K562 (cell line): ENCODE measurements at regions not wholly inside any gene's neighbourhood (a gene's known extent, or its start where the extent isn't known, plus 50 kb on each side); places are given as distances from the start of the nearest gene placed in this dataset.

Experiments
- ATAC-seq: fragments of 200-7000 bp; cut with Tn5 transposase; 3 replicates; pipeline ENCODE4 v1.9.1; 2020; ENCODE audit warnings: moderate library complexity
- BruUV-seq: library from RNA; stranded (reverse); fragments of 400-500 nt; replicated peaks from 2 replicates; lab custom pipeline; 2021; lab: Mats Ljungman, UMichigan
- CTCF ChIA-PET: fragments of 300-600 bp; formaldehyde crosslinking; extraction: SDS; loops from one replicate; lab custom pipeline; 2021; ENCODE audit warnings: low intra/inter-chr PET ratio; lab: Yijun Ruan, JAX
- POLR2A ChIA-PET: fragments of 300-600, 350-650 bp; sonication (Branson Sonifier 250); formaldehyde crosslinking; extraction: SDS; loops from one replicate; lab custom pipeline; 2021; ENCODE audit warnings: antibody characterized with exemption, inconsistent platforms; lab: Yijun Ruan, JAX
- DNase-seq, 4 experiments: peaks; one replicate each; pipeline versions ENCODE4 v3.0.0 to v3.0.0-alpha.2; 2011 to 2018; ENCODE audit warnings: low spot score in 3 of 4, mixed read lengths in 3 of 4; ENCODE audit errors: extremely low read depth in 1 of 4
- FAIRE-seq: peaks from 2 replicates; lab custom pipeline; 2011; peaks lifted over from hg19 to GRCh38; lab: Jason Lieb, UNC
- H2AFZ ChIP-seq: 2 replicates; pipeline ENCODE4 v1.6.0; 2011; ENCODE audit warnings: low read depth, low read length, control low read depth, inconsistent platforms
- H3K27ac ChIP-seq: fragments of 200-600 bp; 3 replicates; pipeline ENCODE4 v1.8.0; 2011; ENCODE audit warnings: low read depth, mild to moderate bottlenecking, control low read depth, inconsistent platforms, low read length, moderate library complexity, mixed read lengths; ENCODE audit errors: extremely low read depth
- H3K27me3 ChIP-seq, 2 experiments: fragments of 300-600 bp in 1 of 2; 2 replicates in 1 of 2; 3 replicates in 1 of 2; pipeline versions ENCODE4 v1.6.0 to v1.8.0; 2011; ENCODE audit warnings: inconsistent platforms in 2 of 2, low read length in 2 of 2, mild to moderate bottlenecking in 1 of 2, mixed read lengths in 1 of 2, moderate library complexity in 1 of 2; ENCODE audit not compliant: control insufficient read depth in 2 of 2, insufficient read depth in 2 of 2
- H3K36me3 ChIP-seq: fragments of 300-600 bp; 3 replicates; pipeline ENCODE4 v1.8.0; 2011; ENCODE audit warnings: mild to moderate bottlenecking, low read length, inconsistent platforms; ENCODE audit not compliant: control insufficient read depth, insufficient read depth
- H3K4me1 ChIP-seq, 2 experiments: fragments of 200-600 bp in 1 of 2; replicated peaks in 1 of 2; 2 replicates in 1 of 2; 3 replicates in 1 of 2; pipeline versions ENCODE4 v1.5.1 to v1.8.0; 2011; ENCODE audit warnings: inconsistent platforms in 2 of 2, low read length in 2 of 2, mild to moderate bottlenecking in 1 of 2, mixed read lengths in 1 of 2, moderate library complexity in 1 of 2; ENCODE audit not compliant: control insufficient read depth in 2 of 2, insufficient read depth in 2 of 2
- H3K4me2 ChIP-seq: 2 replicates; pipeline ENCODE4 v1.6.1; 2011; ENCODE audit warnings: low read length, control low read depth, inconsistent platforms, mixed read lengths; ENCODE audit not compliant: insufficient read depth
- H3K4me3 ChIP-seq: fragments of 200-600 bp; sonication (generic), shearing (Covaris generic); 2 replicates; pipeline ENCODE4 v1.5.1; 2016; ENCODE audit warnings: control low read depth, inconsistent platforms
- H3K79me2 ChIP-seq: fragments of 200-600 bp; 3 replicates; pipeline ENCODE4 v1.8.0; 2011; ENCODE audit warnings: low read length, inconsistent platforms; ENCODE audit not compliant: control insufficient read depth, insufficient read depth
- H3K9ac ChIP-seq, 2 experiments: 2 replicates each; pipeline versions ENCODE4 v1.6.0 to v1.6.1; 2011; ENCODE audit warnings: low read depth in 2 of 2, low read length in 2 of 2, control low read depth in 1 of 2, inconsistent platforms in 1 of 2, mild to moderate bottlenecking in 1 of 2, mixed read lengths in 1 of 2; ENCODE audit not compliant: insufficient read depth in 1 of 2
- H3K9me1 ChIP-seq: one replicate; pipeline ENCODE4 v1.6.0; 2011; ENCODE audit warnings: inconsistent platforms, mild to moderate bottlenecking, low read length, moderate library complexity; ENCODE audit not compliant: control insufficient read depth, insufficient read depth
- H3K9me3 ChIP-seq: replicated peaks from 2 replicates; pipeline ENCODE4 v1.5.1; 2011; ENCODE audit warnings: low read depth, low read length, inconsistent platforms; ENCODE audit not compliant: control insufficient read depth, insufficient read depth
- H4K20me1 ChIP-seq: replicated peaks from 2 replicates; pipeline ENCODE4 v1.6.1; 2011; ENCODE audit warnings: low read length, inconsistent platforms, mixed read lengths; ENCODE audit not compliant: control insufficient read depth, insufficient read depth
- ARHGAP35 ChIP-seq: fragments of 450-650 bp; IDR thresholded peaks from 2 replicates; pipeline ENCODE4 v1.6.1; 2018; ENCODE audit not compliant: partially characterized antibody
- KLF6 ChIP-seq: fragments of 250-450 bp; sonication (Bioruptor Pico); IDR thresholded peaks from 2 replicates; pipeline ENCODE4 v1.4.0; 2020; ENCODE audit warnings: mild to moderate bottlenecking, moderate library complexity, borderline replicate concordance
- MCM3 ChIP-seq: fragments of 450-650 bp; IDR thresholded peaks from 2 replicates; pipeline ENCODE4 v1.6.1; 2016
- MEIS2 ChIP-seq: fragments of 450-650 bp; IDR thresholded peaks from 2 replicates; pipeline ENCODE4 v1.6.1; 2014; ENCODE audit warnings: mild to moderate bottlenecking; ENCODE audit not compliant: partially characterized antibody
- SRSF1 ChIP-seq: fragments of 200-400 bp; formaldehyde crosslinking; IDR thresholded peaks from 2 replicates; pipeline ENCODE4 v1.6.1; 2017; ENCODE audit warnings: mild to moderate bottlenecking, low read depth, low read length, moderate library complexity
- STAG1 ChIP-seq: sonication (generic); formaldehyde crosslinking; IDR thresholded peaks from 2 replicates; pipeline ENCODE4 v1.5.0; 2020; ENCODE audit warnings: missing genetic modification reagents, borderline replicate concordance
- WGBS: fragments of 100-300 bp; shearing (Covaris generic); methylation state at CpG from one replicate; pipeline ENCODE4 v1.1.6; 2016; ENCODE audit warnings: low coverage, mixed read lengths; ENCODE audit not compliant: insufficient coverage; ENCODE audit errors: missing lambda C conversion rate; 5-methylcytosine and 5-hydroxymethylcytosine counted together
- in situ Hi-C: fragments of 300-500 bp; cut with MboI; formaldehyde crosslinking; loops from 4 replicates; pipeline ENCODE4 v1.15.0; 2018; ENCODE audit warnings: inconsistent platforms, mixed read lengths
- intact Hi-C: fragments of 100-400 bp; cut with micrococcal nuclease; formaldehyde crosslinking; loops from 2 replicates; pipeline ENCODE4 v1.14.2; 2022
- TF ChIP-seq, protein P1 (sequence below): fragments of 250-450 bp; sonication (Bioruptor Pico); IDR thresholded peaks from 2 replicates; pipeline ENCODE4 v1.4.0; 2020; ENCODE audit warnings: borderline replicate concordance
- TF ChIP-seq, protein P2 (sequence below): fragments of 450-650 bp; formaldehyde crosslinking; IDR thresholded peaks from 2 replicates; pipeline ENCODE4 v1.4.0; 2020; ENCODE audit warnings: mild to moderate bottlenecking, moderate library complexity
- TF ChIP-seq, protein P3 (sequence below): fragments of 250-450 bp; sonication (Bioruptor Pico); IDR thresholded peaks from 2 replicates; pipeline ENCODE4 v1.9.0; 2021; ENCODE audit warnings: mild to moderate bottlenecking, inconsistent platforms
- TF ChIP-seq, protein P4 (sequence below), 2 experiments: fragments of 450-650 bp in 1 of 2; sonication (generic) in 1 of 2; formaldehyde crosslinking; conservative IDR thresholded peaks; 2 replicates each; pipeline versions ENCODE4 v1.4.0 to v1.8.1; 2020 to 2022; ENCODE audit warnings: mild to moderate bottlenecking in 1 of 2, missing genetic modification reagents in 1 of 2

DNA sequence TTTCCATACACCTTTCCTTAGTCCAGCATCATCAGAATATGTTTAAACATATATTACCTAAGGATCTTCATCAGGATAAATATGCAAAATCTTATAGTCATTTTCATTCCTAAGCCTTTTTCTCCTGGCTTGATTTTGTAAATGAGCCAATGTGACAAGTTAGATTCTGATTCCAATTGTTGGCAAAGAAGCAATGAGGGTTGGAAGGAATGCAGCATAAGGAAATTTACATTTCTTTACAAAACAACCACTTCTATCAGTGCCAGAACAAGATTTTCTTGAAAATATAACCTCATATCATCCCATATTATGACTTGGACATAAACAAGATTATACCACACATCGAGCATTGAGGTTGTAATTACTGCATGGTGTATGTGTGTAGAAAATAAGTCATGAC is 508.1 kb downstream of the TRAM1L1 start:
- no peak for ATAC-seq
- Histone ChIP-seq H3K9ac (no peak overlapping the region), H3K27ac (no peak overlapping the region), H2AFZ (no peak overlapping the region), H3K27me3 (no peaks in the 10 kb centered on the region), H3K4me2 (no peak overlapping the region), H3K36me3 (no peaks in the 10 kb centered on the region), H3K9me3 (no peaks in the 10 kb centered on the region), H3K4me3 (no peak overlapping the region), H3K79me2 (no peaks in the 10 kb centered on the region), H3K9me1 (no peaks in the 10 kb centered on the region), H4K20me1 (no peaks in the 10 kb centered on the region), H3K4me1 (no peaks in the 10 kb centered on the region)
- ChIA-PET CTCF (no interaction called here), POLR2A (no interaction called here)
- in situ Hi-C loops (no loop called here), intact Hi-C loops (no loop called here)
- no TSS peak for BruUV-seq
- no peak for DNase-seq
- WGBS, result 0% methylated on average over 1 of the region's 1 CpG
- FAIRE-seq, result no peak
- TF ChIP-seq, protein P1, sequence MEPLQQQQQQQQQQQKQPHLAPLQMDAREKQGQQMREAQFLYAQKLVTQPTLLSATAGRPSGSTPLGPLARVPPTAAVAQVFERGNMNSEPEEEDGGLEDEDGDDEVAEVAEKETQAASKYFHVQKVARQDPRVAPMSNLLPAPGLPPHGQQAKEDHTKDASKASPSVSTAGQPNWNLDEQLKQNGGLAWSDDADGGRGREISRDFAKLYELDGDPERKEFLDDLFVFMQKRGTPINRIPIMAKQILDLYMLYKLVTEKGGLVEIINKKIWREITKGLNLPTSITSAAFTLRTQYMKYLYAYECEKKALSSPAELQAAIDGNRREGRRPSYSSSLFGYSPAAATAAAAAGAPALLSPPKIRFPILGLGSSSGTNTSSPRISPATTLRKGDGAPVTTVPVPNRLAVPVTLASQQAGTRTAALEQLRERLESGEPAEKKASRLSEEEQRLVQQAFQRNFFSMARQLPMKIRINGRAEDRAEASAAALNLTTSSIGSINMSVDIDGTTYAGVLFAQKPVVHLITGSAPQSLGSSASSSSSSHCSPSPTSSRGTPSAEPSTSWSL (CRISPR knock-in tag), result no peak
- TF ChIP-seq MCM3 (no peak), MEIS2 (no peak)

DNA sequence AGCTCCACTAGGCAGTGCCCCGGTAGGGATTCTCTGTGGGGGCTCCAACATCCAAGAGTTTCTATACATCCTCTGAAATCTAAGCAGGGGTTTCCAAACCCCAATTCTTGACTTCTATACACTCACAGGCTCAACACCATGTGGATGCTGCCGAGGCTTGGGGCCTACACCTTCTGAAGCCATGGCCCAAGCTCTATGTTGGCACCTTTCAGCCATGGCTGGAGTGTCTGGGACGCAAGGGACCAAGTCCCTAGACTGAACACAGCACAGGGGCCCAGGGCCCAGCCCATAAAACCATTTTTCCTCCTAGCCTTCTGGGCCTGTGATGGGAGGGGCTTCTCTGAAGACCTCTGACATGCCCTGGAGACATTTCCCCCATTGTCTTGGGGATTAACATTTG is 511.8 kb downstream of the TRAM1L1 start:
- no TSS peak for BruUV-seq
- intact Hi-C loops, result no loop called here
- FAIRE-seq, result no peak
- in situ Hi-C loops, result no loop called here
- no peaks in the 10 kb centered on the region for H4K20me1 ChIP-seq
- no peak overlapping the region for H3K4me2 ChIP-seq
- H3K36me3 ChIP-seq, result no peaks in the 10 kb centered on the region
- ChIA-PET POLR2A (no interaction called here), CTCF (no interaction called here)
- no peaks in the 10 kb centered on the region for H3K27me3 ChIP-seq
- H3K9me1 ChIP-seq, result no peaks in the 10 kb centered on the region
- no peak overlapping the region for H3K9ac ChIP-seq
- no peak for ATAC-seq
- H3K79me2 ChIP-seq, result no peaks in the 10 kb centered on the region
- H3K4me3 ChIP-seq, result no peak overlapping the region
- no peak for DNase-seq
- H2AFZ ChIP-seq, result no peak overlapping the region
- 0% methylated on average over 3 of the region's 3 CpGs for WGBS
- no peaks in the 10 kb centered on the region for H3K9me3 ChIP-seq
- H3K4me1 ChIP-seq, result no peaks in the 10 kb centered on the region
- no peak overlapping the region for H3K27ac ChIP-seq
- TF ChIP-seq, protein P2, sequence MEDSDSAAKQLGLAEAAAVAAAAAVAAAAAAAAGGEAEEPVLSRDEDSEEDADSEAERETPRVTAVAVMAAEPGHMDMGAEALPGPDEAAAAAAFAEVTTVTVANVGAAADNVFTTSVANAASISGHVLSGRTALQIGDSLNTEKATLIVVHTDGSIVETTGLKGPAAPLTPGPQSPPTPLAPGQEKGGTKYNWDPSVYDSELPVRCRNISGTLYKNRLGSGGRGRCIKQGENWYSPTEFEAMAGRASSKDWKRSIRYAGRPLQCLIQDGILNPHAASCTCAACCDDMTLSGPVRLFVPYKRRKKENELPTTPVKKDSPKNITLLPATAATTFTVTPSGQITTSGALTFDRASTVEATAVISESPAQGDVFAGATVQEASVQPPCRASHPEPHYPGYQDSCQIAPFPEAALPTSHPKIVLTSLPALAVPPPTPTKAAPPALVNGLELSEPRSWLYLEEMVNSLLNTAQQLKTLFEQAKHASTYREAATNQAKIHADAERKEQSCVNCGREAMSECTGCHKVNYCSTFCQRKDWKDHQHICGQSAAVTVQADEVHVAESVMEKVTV (CRISPR knock-in tag), result no peak
- TF ChIP-seq ARHGAP35 (no peak), SRSF1 (no peak), STAG1 (CRISPR knock-in tag) (no peak), KLF6 (no peak)
- TF ChIP-seq, protein P3, sequence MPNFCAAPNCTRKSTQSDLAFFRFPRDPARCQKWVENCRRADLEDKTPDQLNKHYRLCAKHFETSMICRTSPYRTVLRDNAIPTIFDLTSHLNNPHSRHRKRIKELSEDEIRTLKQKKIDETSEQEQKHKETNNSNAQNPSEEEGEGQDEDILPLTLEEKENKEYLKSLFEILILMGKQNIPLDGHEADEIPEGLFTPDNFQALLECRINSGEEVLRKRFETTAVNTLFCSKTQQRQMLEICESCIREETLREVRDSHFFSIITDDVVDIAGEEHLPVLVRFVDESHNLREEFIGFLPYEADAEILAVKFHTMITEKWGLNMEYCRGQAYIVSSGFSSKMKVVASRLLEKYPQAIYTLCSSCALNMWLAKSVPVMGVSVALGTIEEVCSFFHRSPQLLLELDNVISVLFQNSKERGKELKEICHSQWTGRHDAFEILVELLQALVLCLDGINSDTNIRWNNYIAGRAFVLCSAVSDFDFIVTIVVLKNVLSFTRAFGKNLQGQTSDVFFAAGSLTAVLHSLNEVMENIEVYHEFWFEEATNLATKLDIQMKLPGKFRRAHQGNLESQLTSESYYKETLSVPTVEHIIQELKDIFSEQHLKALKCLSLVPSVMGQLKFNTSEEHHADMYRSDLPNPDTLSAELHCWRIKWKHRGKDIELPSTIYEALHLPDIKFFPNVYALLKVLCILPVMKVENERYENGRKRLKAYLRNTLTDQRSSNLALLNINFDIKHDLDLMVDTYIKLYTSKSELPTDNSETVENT (CRISPR knock-in tag), result no peak
- TF ChIP-seq, protein P4, sequence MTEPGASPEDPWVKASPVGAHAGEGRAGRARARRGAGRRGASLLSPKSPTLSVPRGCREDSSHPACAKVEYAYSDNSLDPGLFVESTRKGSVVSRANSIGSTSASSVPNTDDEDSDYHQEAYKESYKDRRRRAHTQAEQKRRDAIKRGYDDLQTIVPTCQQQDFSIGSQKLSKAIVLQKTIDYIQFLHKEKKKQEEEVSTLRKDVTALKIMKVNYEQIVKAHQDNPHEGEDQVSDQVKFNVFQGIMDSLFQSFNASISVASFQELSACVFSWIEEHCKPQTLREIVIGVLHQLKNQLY (CRISPR knock-in tag; conservative IDR thresholded peaks at IDR 0.05), result no peak
